Stimulated activated memory B cell treated with anti-CD40 and anti-IgM and Interleukin-4, amounts not matched to agents 10 μg/mL and 1 μg/mL and 100 μg/mL, for 72 hours (primary cell): ENCODE measurements at regions not wholly inside any gene's neighbourhood (a gene's known extent, or its start where the extent isn't known, plus 50 kb on each side); places are given as distances from the start of the nearest gene placed in this dataset.
"Not testable (repeated sequence)": the region's sequence is repeated elsewhere in the genome, so short reads cannot be mapped to it uniquely, and the experiment has no call there.

Source experiments
- ATAC-seq: fragments of 150-1000 bp; cut with Tn5 transposase; 2 replicates; pipeline ENCODE4 v1.10.0; 2021
- H3K27ac Mint-ChIP-seq: one replicate; pipeline ENCODE4 v1.8.0; 2022; ENCODE audit warnings: mild to moderate bottlenecking, mixed read lengths
- H3K27me3 Mint-ChIP-seq: one replicate; pipeline ENCODE4 v1.8.0; 2022; ENCODE audit warnings: mixed read lengths
- H3K36me3 Mint-ChIP-seq: one replicate; pipeline ENCODE4 v1.8.0; 2022; ENCODE audit warnings: mixed read lengths
- H3K4me1 Mint-ChIP-seq: one replicate; pipeline ENCODE4 v1.8.0; 2022; ENCODE audit warnings: mixed read lengths
- H3K4me3 Mint-ChIP-seq: one replicate; pipeline ENCODE4 v1.8.0; 2022; ENCODE audit warnings: mild to moderate bottlenecking, moderate library complexity, mixed read lengths
- H3K9me3 Mint-ChIP-seq: one replicate; pipeline ENCODE4 v1.8.0; 2022; ENCODE audit warnings: mixed read lengths

DNA sequence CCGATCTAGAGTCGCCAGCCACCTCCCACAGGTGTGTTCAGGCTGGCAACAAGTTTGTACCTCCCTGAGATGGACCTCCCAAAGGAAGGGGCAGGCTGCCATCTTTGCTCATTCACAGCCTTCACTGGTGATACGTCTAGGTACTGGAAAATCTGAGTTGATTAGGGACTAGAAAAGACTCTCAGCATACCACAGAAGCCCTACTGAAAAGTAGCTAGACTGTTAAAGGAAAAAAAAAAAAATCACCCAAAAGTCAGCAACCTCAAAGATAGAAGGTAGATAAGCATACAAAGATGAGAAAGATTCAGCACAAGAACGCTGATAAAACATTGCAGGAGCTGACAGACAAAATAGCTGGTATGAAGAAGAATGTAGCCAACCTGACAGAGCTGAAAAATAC, 128.6 kb upstream of the WDR75 start:
- Mint-ChIP-seq H3K9me3 (no peaks in the 10 kb centered on the region), H3K4me3 (no peak overlapping the region), H3K4me1 (no peaks in the 10 kb centered on the region), H3K27ac (no peak overlapping the region), H3K36me3 (no peaks in the 10 kb centered on the region), H3K27me3 (no peaks in the 10 kb centered on the region)
- no peak for ATAC-seq

DNA sequence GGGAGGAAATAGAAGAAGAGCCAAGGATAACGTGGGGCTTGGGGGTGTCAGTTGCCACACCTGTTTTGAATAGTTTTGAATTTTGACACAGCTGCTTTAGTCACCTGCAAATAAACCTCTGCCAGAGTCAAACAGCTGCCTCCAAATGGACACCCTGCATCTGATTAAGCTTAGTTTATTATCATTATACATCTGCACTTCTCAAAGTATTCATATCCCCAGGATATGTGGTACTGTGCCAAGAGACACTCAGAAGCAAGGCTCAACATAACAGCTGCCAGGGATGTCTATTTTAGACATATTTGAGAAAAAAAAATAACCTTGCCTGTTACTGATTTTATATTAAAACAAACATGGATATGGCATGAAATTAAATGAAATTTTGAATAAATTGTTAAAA, 122.5 kb upstream of the WDR75 start:
- Mint-ChIP-seq H3K4me3 (no peak overlapping the region), H3K27me3 (no peaks in the 10 kb centered on the region), H3K36me3 (peaks cover 10% of the 10 kb centered on the region), H3K9me3 (peaks cover 6% of the 10 kb centered on the region), H3K4me1 (no peaks in the 10 kb centered on the region), H3K27ac (no peak overlapping the region)
- ATAC-seq: no peak

DNA sequence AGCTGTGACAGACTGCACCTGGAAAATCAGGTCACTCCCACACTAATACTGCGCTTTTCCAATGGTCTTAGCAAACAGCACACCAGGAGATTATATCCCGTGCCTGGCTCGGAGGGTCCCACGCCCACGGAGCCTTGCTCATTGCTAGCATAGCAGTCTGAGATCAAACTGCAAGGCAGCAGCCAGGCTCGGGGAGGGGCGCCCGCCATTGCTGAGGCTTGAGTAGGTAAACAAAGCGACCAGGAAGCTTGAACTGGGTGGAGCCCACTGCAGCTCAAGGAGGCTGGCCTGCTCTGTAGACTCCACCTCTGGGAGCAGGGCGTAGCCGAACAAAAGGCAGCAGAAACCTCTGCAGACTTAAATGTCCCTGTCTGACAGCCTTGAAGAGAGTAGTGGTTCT, 121.8 kb upstream of the WDR75 start:
- H3K36me3 Mint-ChIP-seq, H3K27ac Mint-ChIP-seq, H3K9me3 Mint-ChIP-seq, H3K4me3 Mint-ChIP-seq, ATAC-seq, H3K4me1 Mint-ChIP-seq, H3K27me3 Mint-ChIP-seq: not testable (repeated sequence)

DNA sequence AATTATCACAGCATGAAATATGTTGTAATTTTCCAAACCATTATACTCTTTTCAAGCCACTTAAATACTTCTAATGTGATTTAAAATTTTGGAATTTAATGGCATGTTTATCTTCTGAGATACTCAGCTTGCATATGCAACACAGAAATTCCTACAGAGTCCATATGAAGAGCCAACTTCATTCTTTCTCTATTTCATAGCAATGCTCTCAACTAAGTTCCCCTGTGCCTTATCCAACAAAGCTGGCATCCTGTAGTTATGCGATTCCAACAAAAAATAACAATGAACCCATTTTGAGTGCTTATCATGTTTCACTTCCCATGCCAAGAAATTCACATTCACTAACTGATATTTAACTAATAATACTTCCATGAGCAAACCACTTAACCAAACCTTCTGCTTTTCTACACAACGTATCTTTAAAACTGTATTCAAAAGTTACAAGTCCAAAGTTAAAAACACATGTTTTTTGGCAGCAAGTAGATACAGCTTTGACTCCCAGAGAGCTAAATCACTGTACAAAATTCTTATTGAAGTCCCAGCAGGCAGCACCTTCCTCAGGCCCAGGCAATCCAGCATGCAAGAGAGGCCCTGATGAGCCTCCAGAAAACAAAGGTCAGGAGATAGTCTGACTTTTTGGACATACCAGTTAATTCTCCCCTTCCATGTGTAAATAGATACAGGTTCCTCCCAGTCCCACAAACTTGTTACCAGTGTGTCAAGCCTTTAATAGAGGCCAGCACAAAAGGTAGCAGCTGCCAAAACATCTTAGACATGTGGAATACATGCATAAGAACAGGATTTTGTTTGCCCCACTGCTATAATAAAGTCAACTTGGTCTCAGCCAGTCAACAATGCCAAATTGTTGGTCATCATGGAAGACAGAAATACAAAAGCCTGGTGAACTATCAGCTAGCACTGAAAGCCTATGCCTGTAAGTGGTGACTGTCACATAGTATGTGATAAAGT, 113.1 kb upstream of the WDR75 start:
- Mint-ChIP-seq H3K27me3 (no peaks in the 10 kb centered on the region), H3K9me3 (peaks cover 3% of the 10 kb centered on the region), H3K4me1 (no peaks in the 10 kb centered on the region), H3K4me3 (no peak overlapping the region), H3K36me3 (no peaks in the 10 kb centered on the region), H3K27ac (no peak overlapping the region)
- no peak for ATAC-seq

DNA sequence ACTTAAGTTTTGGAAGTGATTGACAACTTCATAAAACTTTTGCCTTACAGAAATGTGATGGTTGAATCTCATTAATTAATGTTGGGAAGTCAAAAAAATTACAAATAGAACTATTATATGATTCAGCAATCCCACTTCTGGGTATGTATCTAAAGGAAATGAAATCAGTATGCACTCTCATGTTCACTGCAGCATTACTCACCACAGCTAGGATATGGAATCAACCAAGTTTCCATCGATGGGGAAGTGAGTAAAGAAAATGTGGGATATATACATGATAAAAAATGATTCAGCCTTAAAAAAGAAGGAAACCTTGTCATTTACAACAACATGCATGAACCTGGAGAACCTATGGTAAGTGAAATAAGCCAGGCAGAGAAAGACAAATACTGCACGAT, 112.4 kb upstream of the WDR75 start:
- Mint-ChIP-seq H3K9me3 (peaks cover 3% of the 10 kb centered on the region), H3K4me1 (no peaks in the 10 kb centered on the region), H3K36me3 (no peaks in the 10 kb centered on the region), H3K27me3 (no peaks in the 10 kb centered on the region), H3K27ac (no peak overlapping the region), H3K4me3 (no peak overlapping the region)
- no peak for ATAC-seq

DNA sequence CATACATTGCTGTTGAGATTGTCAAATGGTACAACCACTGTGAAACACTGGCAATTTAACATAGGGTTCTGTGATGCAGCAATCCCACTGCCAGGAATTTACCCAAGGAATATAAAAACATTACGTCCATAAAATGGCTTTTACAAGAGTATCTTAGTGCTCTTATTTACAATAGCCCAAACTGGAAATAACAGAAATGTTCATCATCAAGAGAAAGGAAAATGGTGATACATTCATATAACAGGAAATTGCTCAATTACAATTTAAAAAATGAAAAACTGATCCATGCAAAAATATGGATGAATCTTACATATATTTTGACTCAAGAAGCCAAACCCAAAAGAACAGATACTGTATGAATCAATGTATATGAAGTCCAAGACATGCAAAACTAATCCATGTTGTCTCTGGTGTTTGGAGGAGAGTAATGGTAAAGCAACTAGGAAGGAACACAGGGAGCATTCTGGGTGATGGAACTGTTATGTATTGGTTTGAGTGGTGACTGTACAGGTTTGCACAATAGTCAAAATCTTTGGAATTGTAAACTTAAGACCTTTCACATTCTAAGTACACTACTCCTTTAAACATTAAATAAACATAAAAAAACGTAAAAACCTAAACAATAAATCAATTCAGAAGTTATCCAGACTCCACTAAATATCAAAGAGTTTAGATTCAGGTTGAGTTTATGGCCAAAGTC, 104.8 kb upstream of the WDR75 start:
- ATAC-seq: no peak
- Mint-ChIP-seq H3K4me1 (no peaks in the 10 kb centered on the region), H3K36me3 (no peaks in the 10 kb centered on the region), H3K27me3 (no peaks in the 10 kb centered on the region), H3K27ac (no peak overlapping the region), H3K4me3 (no peak overlapping the region), H3K9me3 (peaks cover 9% of the 10 kb centered on the region)

DNA sequence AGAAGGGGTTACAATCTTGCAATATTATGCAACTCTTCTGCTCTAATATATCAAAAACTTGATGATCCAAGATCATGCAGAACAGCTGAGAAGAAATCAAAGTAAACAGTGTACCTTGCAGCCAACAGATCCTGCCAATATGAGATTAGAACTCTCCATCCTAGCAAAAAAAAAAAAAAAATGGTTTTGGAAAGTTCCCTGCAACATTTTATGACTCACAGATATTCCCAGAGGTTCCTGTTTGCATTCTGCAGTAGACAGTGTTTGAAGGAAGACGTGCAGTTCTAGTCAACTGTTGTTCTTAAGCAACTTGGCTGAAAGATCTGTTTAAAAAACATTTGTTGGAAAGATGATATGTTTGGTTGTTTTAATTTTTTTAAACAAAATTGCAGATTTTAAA, 103.6 kb upstream of the WDR75 start:
- Mint-ChIP-seq H3K4me1 (no peaks in the 10 kb centered on the region), H3K4me3 (no peak overlapping the region), H3K27me3 (no peaks in the 10 kb centered on the region), H3K9me3 (peaks cover 6% of the 10 kb centered on the region), H3K27ac (no peak overlapping the region), H3K36me3 (no peaks in the 10 kb centered on the region)
- ATAC-seq: no peak

DNA sequence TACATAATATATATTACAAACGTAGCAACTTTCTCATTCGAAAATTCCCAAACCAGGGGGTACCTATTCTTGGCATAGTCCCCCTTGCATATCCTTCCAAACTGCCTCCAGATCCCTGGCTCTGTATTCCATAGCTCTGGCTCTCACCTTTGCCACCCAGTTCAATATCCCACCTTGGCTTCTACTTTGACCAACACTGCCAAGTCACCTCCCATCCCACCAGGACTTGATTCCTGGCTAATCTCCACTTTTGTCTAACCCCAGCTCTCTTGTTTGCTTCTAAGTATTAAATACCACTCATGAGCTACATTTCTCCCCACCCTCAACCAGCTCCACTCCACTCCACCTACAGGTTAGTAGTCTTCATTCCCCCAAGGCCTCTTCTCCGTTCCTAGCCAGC, 103.2 kb upstream of the WDR75 start:
- Mint-ChIP-seq H3K9me3 (peaks cover 6% of the 10 kb centered on the region), H3K4me3 (no peak overlapping the region), H3K4me1 (no peaks in the 10 kb centered on the region), H3K27ac (no peak overlapping the region), H3K27me3 (no peaks in the 10 kb centered on the region), H3K36me3 (no peaks in the 10 kb centered on the region)
- ATAC-seq: no peak

DNA sequence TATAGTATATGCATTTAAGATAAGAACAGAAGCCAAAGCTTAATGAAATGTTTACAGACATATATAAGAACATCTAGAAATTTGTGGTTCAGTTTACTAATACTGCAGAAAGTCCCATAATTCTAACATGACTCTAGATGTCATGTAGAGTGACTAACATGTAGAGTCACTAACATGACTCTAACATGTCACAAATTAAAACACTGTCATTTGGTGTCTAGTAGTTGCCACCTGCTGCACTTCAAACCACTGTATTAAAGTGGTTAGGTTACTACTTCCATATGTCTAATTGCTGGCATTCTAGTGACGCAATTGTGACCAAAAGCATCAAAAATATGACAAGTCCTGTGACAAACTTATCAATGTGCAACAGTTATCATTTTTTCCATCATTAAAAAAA, 100.2 kb upstream of the WDR75 start:
- ATAC-seq: no peak
- no peaks in the 10 kb centered on the region for H3K36me3 Mint-ChIP-seq
- no peak overlapping the region for H3K4me3 Mint-ChIP-seq
- H3K27ac Mint-ChIP-seq: no peak overlapping the region
- no peaks in the 10 kb centered on the region for H3K27me3 Mint-ChIP-seq
- H3K4me1 Mint-ChIP-seq: no peaks in the 10 kb centered on the region
- peaks cover 6% of the 10 kb centered on the region for H3K9me3 Mint-ChIP-seq

DNA sequence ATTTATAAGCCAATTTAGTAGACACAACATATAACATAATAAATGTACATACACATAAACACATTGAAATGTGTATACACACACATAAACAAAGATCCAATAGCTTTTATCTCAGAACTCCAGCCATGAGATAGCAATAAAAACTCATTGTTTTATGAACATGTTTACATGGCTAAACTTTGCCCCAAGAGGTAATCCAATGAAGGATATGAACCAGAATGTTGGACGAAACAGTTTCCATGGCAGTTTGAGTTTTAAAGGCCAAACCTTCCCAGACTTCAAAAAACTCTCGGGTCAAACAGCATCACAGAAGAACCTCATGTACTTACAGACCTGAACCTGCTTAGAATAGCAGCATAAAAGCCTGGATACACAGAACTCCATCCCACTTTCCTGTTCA, 97.2 kb upstream of the WDR75 start:
- H3K4me3 Mint-ChIP-seq: no peak overlapping the region
- no peaks in the 10 kb centered on the region for H3K4me1 Mint-ChIP-seq
- H3K27me3 Mint-ChIP-seq: no peaks in the 10 kb centered on the region
- H3K36me3 Mint-ChIP-seq: no peaks in the 10 kb centered on the region
- H3K9me3 Mint-ChIP-seq: peaks cover 3% of the 10 kb centered on the region
- no peak for ATAC-seq
- no peak overlapping the region for H3K27ac Mint-ChIP-seq

DNA sequence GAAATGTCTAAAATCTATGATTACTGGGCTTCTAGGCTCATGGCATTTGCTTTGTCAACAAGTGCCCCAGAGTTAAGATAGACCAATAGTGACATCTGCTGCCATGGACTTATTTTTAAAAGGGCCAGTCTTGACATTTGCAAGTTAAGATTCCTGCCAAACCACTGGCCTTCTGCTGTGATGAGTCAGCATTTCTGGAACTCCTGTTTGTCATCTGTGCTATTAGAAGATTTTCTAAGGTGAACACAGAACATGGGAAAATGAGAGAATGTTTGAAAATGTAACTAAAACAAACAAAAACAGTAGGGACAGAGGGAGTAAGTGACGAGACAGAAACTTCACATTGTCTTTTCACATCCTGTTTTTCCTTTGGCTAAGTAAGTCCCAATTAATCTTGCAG, 93.7 kb upstream of the WDR75 start:
- Mint-ChIP-seq H3K4me3 (no peak overlapping the region), H3K9me3 (no peaks in the 10 kb centered on the region), H3K36me3 (no peaks in the 10 kb centered on the region), H3K27ac (no peak overlapping the region), H3K4me1 (no peaks in the 10 kb centered on the region), H3K27me3 (no peaks in the 10 kb centered on the region)
- no peak for ATAC-seq

DNA sequence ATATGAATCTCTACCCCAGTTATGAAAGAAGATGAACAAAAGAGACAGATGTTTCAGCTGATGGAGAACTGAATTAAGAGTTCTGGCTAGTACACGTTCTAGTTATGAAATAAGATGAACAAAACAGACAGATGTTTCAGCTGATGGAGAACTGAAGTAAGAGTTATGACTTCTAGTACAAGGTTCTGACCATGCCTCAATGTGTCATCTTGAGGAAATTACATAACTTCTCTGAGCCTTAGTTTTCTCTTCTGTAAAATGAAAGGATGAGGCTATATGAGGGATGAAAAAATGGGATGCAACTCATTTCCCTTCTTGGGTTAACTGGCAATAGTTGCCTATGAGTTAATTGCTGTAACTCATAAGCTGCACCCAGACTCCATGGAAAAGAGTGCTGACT, 92.9 kb upstream of the WDR75 start:
- Mint-ChIP-seq H3K4me1 (no peaks in the 10 kb centered on the region), H3K36me3 (no peaks in the 10 kb centered on the region), H3K27me3 (no peaks in the 10 kb centered on the region), H3K4me3 (no peak overlapping the region), H3K9me3 (no peaks in the 10 kb centered on the region), H3K27ac (no peak overlapping the region)
- no peak for ATAC-seq

DNA sequence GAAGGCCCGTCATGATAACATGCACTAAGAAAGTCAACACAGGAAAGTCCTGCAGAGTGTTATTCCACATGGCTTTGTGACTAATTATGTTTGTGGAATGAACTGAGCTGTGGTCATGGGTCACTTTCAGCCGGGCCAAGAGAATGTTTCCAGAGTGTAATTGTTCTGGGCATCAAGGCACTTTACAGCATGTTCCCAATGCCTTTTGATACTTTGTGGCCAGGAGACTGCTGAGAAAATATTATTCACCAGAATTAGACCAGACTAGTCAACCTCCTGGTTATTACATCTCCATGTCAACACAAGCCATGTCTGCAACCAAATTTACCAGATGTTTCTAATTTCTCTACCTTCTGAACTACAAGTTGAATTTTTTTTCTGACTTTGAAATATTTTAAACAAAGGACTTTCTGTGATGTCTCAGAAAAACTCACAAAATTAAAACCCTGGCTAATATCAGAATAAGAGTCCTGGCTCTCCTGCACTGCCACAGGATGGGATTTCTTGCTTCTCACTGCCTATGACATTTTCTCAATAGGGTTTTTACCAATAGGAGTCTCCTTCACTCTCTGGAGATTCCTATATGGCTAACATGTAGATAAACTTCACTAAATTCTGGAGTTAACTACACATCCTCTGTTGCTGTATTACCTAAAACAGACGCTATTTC, 90.6 kb upstream of the WDR75 start:
- H3K27ac Mint-ChIP-seq: no peak overlapping the region
- H3K4me3 Mint-ChIP-seq: no peak overlapping the region
- no peak for ATAC-seq
- peaks cover 2% of the 10 kb centered on the region for H3K9me3 Mint-ChIP-seq
- H3K36me3 Mint-ChIP-seq: no peaks in the 10 kb centered on the region
- no peaks in the 10 kb centered on the region for H3K4me1 Mint-ChIP-seq
- no peaks in the 10 kb centered on the region for H3K27me3 Mint-ChIP-seq

DNA sequence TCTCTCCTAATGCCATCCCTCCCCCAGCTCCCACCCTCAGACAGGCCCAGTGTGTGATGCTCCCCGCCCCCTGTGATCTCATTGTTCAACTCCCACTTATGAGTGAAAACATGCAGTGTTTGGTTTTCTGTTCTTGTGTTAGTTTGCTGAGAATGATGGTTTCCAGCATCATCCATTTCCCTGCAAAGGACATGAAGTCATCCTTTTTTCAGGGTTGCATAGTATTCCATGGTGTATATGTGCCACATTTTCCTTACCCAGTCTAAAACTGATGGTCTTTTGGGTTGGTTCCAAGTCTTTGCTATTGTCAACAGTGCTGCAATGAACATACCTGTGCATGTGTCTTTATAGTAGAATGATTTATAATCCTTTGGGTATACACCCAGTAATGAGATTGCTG, 89.3 kb upstream of the WDR75 start:
- not testable (repeated sequence) for H3K4me3 Mint-ChIP-seq, H3K4me1 Mint-ChIP-seq, H3K36me3 Mint-ChIP-seq, H3K27ac Mint-ChIP-seq, H3K9me3 Mint-ChIP-seq, H3K27me3 Mint-ChIP-seq, ATAC-seq

DNA sequence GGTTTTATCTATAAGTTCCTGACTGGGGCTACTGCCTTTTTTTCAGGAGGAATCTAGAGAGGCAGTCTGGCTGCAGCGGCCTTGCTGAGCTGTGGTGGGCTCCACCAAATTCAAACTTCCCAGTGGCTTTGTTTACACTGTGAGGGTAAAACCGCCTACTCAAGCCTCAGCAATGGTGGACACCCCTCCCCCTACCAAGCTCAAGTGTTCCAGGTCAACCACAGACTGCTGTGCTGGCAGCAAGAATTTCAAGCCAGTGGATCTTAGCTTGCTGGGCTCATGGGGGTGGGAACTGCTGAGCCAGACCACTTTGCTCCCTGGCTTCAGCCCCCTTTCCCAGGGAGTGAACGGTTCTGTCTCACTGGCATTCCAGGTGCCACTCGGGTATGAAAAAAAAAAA, 83.9 kb upstream of the WDR75 start:
- not testable (repeated sequence) for H3K27me3 Mint-ChIP-seq, H3K9me3 Mint-ChIP-seq, H3K27ac Mint-ChIP-seq, ATAC-seq, H3K36me3 Mint-ChIP-seq, H3K4me1 Mint-ChIP-seq, H3K4me3 Mint-ChIP-seq

DNA sequence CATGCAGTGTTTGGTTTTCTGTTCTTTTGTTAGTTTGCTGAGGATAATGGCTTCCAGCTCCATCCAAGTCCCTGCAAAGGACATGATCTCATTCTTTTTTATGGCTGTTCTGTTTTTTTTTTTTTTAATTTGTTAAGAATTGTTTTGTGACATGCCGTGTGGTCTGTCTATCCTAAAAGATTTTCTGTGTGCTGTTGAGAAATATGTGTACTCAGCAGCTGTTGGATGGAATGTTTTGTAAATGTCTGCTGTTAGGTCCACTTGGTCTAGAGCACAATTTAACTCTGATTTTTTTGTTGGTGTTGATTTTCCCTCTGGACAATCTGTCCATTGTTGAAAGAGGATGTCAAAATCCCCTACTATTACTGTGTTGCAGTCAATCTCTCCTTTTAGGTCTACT, 80.4 kb upstream of the WDR75 start:
- Mint-ChIP-seq H3K27me3 (no peaks in the 10 kb centered on the region), H3K36me3 (no peaks in the 10 kb centered on the region), H3K27ac (no peak overlapping the region)

More for the DNA sequence above, 80.4 kb upstream of the WDR75 start:
- H3K9me3 Mint-ChIP-seq: no peaks in the 10 kb centered on the region
- H3K4me3 Mint-ChIP-seq: no peak overlapping the region
- no peak for ATAC-seq
- no peaks in the 10 kb centered on the region for H3K4me1 Mint-ChIP-seq
